NAMALWA (cell line): ENCODE measurements at regions not wholly inside any gene's neighbourhood (a gene's known extent, or its start where the extent isn't known, plus 50 kb on each side); places are given as distances from the start of the nearest gene placed in this dataset.
A peak's percentile ranks its signal among the peaks of the same experiment; 100 is the strongest.

Experiments used
- DNase-seq: peaks from one replicate; pipeline ENCODE4 v3.0.0-alpha.2; 2015; ENCODE audit warnings: low spot score

DNA sequence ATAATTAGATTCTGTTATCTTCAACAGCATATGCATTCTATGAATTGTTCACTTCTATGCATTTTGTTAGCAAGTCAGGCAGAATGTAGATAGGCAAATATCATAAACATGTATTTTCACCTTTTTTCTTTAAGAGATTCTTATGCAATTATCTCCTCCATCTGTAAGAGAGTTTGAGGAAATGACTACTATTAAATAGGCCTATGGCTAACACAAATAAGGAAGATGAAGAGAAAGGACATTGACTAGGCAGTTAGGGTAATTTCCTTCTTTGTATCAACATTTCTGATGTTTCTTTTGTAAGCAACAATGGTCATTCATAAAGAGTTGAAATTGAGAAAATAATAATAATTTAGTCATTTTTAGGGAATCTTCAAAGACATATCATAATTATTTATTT, 145.2 kb upstream of the CDH12 start:
- no peak for DNase-seq

DNA sequence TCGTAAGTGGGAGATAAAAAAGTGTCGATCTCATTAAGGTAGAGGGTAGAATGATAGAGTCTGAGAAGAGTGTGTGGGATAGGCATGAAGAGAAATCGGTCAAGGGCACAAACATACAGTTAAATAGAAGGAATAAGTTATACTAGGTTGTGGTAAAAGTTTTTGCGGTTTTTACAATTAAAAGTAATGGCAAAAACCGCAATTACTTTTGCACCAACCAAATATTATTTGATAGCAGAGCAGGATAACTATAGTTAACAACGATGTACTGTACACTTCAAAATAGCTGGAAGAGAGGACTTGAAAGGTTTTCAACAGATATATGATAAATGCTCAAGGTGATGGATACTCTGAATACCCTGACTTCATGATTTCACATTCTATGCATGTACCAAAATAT, 135.8 kb upstream of the CDH12 start:
- no peak for DNase-seq

DNA sequence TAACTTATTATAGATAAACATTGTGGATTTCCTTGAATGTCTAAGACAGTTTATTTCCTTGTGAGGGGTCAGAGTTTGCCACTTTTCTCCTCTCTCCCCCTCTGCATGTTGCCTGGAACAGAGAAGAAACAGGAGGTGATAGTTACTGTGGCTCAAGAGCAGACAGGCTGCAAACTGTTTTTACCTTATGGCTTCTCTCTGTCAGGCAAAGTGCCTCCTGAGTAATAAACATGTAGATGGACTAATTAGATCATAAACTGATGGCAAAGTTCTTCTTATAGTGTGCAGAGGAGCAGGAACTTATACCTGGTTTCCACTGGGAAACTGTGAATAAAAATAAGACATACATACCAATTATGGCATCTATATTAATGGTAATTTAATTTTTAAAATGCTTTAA, 133.1 kb upstream of the CDH12 start:
- DNase-seq, result no peak

DNA sequence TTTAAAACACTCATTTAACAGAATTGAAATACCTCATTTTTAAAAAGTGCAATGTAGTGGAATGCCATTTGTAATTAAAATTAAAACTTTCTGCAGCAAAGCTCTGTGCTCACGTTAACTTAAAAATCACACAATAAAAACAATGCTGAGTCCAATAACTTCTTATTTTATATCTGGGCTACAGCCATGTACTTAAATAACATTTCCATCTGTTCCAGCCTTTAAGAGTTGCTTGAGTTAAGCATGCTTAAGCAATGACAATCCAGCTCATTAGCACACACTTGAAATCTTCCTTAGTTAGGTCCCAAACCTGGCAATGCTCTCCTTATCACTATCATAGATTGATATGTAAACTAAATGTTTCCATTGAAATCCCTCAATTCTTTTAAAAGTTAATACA, 132.3 kb upstream of the CDH12 start:
- no peak for DNase-seq

DNA sequence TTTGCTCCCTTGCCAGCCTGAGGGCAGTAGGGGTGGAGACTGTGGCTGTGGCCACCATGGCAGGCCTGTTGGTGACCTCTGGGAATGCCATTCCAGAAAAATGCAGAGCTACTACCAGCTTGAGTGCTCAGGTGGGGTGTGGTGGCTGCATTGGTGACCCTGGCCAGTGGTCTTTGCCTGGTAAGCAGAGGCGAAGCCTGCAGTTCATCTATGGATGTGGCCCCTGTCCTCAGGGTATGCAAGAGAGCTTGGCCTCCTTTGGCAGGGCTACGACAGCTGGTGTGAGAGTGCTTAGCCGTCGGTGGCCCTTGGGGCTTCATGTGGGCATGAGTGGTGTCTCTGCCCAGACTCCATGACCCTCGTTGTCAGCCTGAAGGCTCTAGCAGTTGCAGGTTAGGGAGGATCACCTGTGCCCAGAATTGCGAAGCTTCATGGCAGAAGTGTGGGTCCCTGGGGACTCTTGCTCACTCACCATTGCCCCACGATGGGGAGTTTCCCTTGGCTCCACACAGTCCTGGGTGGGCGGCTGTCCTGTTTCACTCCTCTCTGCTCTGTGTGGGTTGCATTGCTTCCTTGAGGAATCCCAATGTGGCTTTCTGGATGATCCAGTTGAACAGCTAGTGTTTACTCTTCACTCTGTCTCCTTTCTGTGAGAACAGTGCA, 117.9 kb upstream of the CDH12 start:
- no peak for DNase-seq

DNA sequence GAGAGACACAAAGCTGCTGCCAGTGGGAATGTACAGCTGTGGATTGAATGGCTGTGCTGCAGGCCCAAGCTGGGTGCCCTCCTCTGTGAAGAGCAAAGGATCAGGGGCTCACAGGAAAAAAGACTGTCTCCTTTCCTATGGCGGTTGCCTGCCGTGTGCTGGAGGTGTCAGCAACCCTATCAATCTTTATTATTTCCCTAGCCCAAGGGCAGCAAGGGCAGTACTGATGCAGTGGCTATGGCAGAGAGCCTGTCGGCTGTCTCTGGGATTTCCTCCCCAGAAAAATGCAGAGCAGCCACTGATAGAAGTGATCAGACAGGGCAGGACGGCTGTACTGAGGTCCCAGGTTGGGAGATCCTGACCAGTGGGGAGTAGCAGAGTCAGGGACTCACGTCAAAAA, 117.3 kb upstream of the CDH12 start:
- DNase-seq, result no peak

DNA sequence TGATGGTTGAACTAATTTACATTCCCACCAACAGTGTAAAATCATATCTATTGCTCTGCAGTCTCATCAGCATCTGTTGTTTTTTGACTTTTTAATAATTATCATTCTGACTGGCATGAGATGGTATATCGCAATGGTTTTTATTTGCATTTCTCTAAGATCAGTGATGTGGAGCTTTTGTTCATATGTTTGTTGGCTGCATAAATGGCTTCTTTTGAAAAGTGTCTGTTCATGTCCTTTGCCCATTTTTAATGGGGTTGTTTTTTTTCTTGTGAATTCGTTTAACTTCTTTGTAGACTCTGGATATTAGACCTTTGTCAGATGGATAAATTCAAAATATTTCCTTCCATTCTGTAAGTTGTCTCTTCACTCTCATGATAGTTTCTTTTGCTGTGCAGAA, 115.2 kb upstream of the CDH12 start:
- DNase-seq, result no peak

DNA sequence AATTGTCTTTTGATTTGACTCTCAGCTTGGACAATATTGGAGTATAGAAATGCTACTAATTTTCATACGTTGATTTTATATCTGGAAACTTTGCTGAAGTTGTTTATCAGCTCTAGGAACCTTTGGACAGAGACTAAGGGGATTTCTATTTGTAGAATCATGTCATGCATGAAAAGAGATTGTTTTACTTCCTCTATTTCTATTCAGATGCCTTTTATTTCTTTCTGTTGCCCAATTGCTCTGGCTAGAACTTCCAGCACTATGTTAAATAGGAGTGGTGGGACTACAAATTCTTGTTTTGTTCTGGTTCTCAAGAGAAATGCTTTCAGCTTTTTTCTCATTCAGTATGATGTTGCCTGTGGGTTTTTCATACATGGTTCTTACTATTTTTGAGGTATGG, 112.8 kb upstream of the CDH12 start:
- DNase-seq, result peak; percentile 49

DNA sequence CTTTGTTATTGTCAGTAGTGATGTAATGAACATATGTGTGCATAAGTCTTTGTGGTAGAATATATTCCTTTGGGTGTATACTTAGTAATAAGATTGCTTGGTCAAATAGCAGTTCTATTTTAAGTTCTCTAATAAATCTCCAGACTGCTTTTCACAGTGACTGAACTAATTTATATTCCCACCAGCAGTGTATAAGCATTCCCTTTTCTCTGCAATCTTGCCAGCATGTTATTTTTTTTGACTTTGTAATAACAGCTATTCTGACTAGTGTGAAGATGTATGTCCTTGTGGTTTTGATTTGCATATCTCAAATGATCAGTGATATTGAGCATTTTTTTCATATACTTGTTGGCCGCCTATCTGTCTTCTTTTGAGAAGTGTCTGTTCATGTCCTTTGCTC, 111.5 kb upstream of the CDH12 start:
- DNase-seq, result no peak

DNA sequence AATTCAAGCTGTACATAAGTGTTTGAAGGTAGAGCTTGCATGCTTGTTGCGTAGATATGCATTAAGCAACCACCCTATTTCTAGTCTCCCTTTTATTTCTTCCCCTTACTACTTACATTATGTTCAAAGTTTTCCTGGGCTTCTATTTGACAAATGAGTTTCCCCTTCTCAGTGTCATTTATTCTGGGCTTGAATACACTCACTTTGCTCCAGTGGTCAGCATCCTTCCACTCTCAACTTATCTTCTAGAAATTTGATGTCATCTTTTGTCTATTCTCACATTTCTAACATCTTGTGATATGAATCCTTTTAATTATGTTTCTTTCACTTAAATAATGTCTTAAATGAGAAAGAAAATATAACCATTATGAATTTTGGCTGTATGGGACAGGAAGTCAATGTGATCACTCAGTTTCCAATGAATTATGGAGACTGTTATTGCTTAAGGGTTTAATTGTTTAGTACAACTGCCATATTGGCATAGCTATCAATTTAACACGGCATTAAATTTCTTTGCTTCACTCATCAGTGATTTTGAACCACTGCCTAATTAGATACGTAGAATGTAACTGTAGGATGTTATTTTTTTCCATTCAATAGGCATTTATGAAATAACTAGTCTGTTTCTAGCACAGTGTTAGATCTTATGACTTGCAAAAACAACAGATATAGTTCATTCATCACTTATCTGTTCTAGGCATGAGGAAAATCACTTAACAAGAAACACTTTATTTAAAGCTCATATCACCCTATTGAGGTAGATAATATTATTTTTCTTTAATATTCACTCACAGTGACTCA, 105.5 kb upstream of the CDH12 start:
- no peak for DNase-seq

DNA sequence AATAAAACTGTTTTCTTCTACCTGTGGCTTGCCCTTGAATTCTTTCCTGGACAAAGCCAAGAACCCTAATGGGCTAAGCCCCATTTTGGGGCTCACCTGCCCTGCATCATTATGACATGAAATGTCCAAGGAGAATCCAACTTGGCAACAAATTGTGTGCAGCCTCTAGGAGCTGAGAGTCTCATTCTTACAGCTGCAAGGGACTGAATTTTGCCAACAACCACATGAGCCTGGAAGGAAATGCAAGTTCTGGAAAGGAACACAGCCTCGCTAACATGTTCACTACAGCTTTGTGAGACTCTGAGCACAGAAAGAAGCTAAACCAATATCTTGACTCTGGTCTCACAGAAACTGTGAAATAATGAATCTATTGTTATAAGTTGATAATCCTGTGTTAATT, 94.8 kb upstream of the CDH12 start:
- DNase-seq, result no peak

DNA sequence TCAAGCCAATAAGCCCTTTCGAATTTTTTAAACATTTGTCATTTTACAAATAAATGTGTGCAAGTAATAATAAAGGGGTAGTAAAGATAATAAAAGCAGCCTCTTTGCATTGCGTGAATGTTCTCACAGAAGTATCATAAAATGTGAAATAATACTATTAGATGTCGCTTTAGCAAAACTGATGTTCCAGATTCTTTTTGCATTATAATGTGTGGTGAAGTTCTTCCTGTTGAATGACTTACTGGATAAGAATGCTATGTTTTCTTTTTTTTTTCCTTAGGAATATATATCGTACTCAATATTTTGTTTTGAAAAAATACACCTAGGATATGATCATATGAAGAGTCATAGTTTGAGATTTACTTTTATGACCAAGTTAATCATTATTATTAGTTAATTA, 85.2 kb upstream of the CDH12 start:
- DNase-seq, result no peak

DNA sequence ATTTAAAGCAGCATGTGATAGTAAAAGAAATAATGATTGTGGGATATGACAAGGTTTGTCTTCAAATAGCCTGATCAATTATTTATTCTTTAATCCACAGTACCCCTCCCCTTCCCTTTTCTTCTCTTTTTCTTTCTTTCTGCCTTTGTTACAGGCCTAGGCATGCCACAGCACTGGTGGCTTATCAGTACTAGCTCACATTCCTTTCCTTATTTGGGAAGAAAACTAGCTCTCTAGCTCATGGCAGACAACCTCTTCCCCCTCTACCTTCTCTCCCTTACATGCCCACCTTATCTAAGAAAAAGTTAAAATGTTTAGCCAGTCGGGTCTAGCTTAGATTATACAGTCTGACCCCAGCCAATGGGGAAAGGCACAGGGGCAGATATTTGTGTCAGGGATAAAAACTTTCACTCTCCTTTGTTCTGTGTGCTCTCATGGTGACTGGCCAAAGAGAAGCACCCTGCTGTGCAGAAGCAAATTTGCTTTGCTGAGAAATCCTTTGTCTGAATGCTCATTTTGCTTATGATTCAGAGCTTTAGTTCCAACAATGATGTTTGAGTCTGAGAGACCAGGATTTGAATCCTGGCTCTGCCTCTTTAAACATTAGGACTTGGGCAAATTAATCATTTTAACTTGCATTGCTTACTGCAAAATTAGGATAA, 75.8 kb upstream of the CDH12 start:
- DNase-seq, result no peak

DNA sequence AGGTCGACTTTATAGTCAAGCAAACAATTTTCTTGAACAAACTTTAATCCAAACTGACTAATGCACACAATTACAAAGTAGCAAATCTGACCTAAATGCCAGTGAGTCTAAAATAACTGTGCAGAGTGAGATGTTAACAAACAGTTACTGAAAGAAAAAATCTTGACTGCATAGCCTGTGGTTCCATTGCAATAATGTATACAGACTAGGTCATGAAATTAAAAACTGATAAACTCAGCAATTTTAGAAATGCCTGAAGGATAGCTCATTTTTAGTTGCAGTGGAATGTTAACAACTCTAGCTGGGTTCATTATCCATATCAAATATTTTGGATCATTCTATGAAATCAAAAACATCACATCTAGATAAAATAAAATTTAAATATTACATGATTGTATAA, 73.4 kb upstream of the CDH12 start:
- DNase-seq, result no peak

DNA sequence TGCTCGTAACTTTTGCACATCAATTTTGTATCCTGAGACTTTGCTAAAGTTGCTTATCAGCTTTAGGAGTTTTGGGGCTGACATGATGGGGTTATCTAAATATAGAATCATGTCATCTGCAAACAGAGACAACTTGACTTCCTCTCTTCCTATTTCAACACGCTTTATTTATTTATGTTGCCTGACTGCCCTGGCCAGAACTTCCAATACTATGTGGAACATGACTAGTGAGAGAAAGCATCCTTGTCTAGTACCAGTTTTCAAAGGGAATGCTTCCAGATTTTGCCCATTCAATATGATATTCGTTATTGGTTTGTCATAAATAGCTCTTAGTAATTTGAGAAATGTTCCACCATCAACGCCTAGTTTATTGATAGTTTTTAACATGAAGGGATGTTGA, 65.4 kb upstream of the CDH12 start:
- DNase-seq, result no peak

DNA sequence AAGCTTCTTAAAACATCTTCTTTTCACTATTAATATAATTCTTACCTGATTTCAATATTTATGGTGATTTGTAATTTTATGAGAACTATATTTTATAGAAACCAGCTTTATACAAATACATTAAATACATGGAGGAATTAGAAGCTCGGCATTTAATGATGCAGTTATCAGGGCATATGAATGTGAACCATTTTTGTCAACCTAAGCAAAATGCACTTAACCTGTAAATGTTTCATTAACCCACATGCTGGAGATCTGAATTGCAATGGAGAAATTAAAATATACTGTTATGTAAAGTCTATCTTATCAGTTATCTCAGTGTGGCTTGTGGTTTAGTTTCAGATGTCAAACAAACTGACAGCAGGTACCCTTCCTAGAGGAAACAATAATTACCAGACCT, 63.2 kb upstream of the CDH12 start:
- DNase-seq, result no peak

DNA sequence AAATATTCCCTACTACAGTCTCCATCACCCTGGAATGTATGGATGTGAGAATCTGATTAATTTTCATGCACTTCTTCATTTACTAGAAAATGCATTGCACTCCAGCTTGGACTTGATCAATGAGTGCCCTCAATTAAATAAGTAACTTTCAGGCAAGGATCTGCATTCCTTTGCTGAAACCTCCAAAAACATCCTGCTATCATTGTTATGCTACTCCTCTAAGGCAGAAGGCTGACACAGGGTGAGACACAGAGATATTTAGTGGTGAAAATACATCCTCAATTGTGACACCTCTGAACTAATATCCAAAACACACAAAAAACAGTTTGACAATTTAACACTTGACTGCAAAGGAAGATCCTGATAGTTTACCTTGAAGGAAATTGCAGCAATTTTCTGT, 57.9 kb upstream of the CDH12 start:
- DNase-seq, result no peak

DNA sequence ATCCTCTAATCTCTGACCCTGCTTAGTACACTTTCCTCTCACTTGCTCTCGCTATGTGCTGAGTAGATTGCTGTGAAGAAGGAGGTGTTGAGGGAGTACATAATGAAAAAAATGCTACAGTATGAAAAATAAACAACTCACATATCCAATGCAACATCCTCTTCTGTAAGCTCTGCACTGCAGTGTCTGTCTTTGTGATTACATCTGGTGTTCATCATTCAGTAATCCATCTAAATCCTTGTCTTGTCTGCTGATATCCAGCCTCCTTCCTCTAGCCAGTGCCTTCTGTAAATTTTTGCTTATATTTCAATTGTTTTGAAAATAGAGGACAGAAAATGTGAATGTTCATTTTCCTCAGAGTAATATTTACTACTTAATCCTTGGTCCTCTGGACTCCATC, 57.4 kb upstream of the CDH12 start:
- DNase-seq, result no peak

DNA sequence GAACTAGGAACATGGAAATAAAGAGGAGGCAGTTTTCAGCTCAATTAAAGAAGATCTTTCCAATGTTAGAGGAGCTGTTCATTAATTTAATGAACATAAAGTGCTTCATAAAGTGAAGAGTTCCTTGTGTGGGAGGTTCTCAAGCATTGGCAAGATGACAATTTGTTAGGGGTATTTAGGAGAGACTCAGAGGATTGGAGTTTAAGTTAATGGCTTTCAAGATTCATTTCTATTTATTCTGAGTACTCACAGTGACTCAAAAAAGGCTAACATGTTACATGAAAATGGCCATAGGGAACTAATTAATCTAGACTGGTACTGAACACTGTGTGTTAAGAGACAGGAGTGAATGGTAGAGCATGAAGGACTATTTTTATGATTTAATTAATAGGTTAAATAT, 55.4 kb upstream of the CDH12 start:
- no peak for DNase-seq

DNA sequence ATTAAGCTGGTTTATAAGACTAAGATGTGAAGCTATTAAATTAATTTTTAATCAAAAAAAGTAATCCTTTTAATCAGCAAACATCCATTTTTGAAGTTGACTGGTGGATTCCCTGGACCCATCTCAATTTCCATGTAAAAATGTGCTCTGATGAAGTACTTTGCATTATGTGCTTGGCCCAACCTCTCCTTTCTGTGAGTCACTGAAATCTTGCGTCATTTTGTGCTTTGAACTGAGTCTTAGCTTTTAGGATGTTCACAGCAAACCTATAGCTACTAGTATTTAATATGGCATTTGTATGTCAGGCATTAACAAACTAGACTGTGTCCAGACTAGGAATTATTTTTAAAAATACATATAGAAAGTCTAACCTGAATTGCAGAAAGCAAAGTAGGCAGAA, 55.0 kb upstream of the CDH12 start:
- DNase-seq, result no peak
